ELR (cell line): ENCODE measurements at regions not wholly inside any gene's neighbourhood (a gene's known extent, or its start where the extent isn't known, plus 50 kb on each side); places are given as distances from the start of the nearest gene placed in this dataset.
"Not testable (repeated sequence)": the region's sequence is repeated elsewhere in the genome, so short reads cannot be mapped to it uniquely, and the experiment has no call there.

Experiments
- DNase-seq: peaks from one replicate; pipeline ENCODE4 v3.0.0-alpha.2; 2015; ENCODE audit warnings: low read depth

- DNase-seq = no peak
Measured at GRCh38 chr5:56421246-56422075, 188.3 kb upstream of the ANKRD55 start.

- DNase-seq = no peak
Measured at GRCh38 chr5:56420323-56420722, 187.2 kb upstream of the ANKRD55 start.

- no peak for DNase-seq
Measured at GRCh38 chr5:56419667-56420066, 186.5 kb upstream of the ANKRD55 start.

GRCh38 chr5:56415356-56415765, 182.2 kb upstream of the ANKRD55 start:
- DNase-seq = peak; percentile 52

- DNase-seq = no peak
Measured at GRCh38 chr5:56414066-56414465, 180.9 kb upstream of the ANKRD55 start.

- no peak for DNase-seq
Measured at GRCh38 chr5:56413546-56413945, 180.4 kb upstream of the ANKRD55 start.

GRCh38 chr5:56412601-56413379, 179.7 kb upstream of the ANKRD55 start:
- no peak for DNase-seq

GRCh38 chr5:56410696-56411095, 177.6 kb upstream of the ANKRD55 start:
- DNase-seq = no peak

GRCh38 chr5:56409331-56410190, 176.4 kb upstream of the ANKRD55 start:
- peak; percentile 78 for DNase-seq

- no peak for DNase-seq
Measured at GRCh38 chr5:56406838-56407237, 173.7 kb upstream of the ANKRD55 start.

- DNase-seq = no peak
Measured at GRCh38 chr5:56406221-56406620, 173.1 kb upstream of the ANKRD55 start.

GRCh38 chr5:56405116-56405908, 172.2 kb upstream of the ANKRD55 start:
- no peak for DNase-seq

GRCh38 chr5:56402266-56403220, 169.4 kb upstream of the ANKRD55 start:
- DNase-seq = no peak

- not testable (repeated sequence) for DNase-seq
Measured at GRCh38 chr5:56397796-56398195, 164.7 kb upstream of the ANKRD55 start.

GRCh38 chr5:56396634-56397033, 163.5 kb upstream of the ANKRD55 start:
- DNase-seq = no peak

GRCh38 chr5:56389261-56389660, 156.1 kb upstream of the ANKRD55 start:
- DNase-seq = no peak

GRCh38 chr5:56388229-56388985, 155.3 kb upstream of the ANKRD55 start:
- no peak for DNase-seq

GRCh38 chr5:56386046-56386445, 152.9 kb upstream of the ANKRD55 start:
- DNase-seq = no peak

GRCh38 chr5:56384186-56384585, 151.1 kb upstream of the ANKRD55 start:
- no peak for DNase-seq

- no peak for DNase-seq
Measured at GRCh38 chr5:56383761-56384160, 150.6 kb upstream of the ANKRD55 start.
